D721Med (cell line): ENCODE measurements at regions not wholly inside any gene's neighbourhood (a gene's known extent, or its start where the extent isn't known, plus 50 kb on each side); places are given as distances from the start of the nearest gene placed in this dataset.

ENCODE experiments used
- DNase-seq: peaks from one replicate; pipeline ENCODE4 v3.0.0; 2011; ENCODE audit warnings: low spot score; ENCODE audit not compliant: insufficient read length
- FAIRE-seq: peaks from 2 replicates; lab custom pipeline; 2011; peaks lifted over from hg19 to GRCh38; lab: Jason Lieb, UNC
- TF ChIP-seq, protein P1 (sequence below): IDR thresholded peaks from 2 replicates; pipeline ENCODE4 v1.5.1; 2012; ENCODE audit warnings: mild to moderate bottlenecking, control low read depth; ENCODE audit not compliant: insufficient read depth; ENCODE audit errors: missing control alignments

DNA sequence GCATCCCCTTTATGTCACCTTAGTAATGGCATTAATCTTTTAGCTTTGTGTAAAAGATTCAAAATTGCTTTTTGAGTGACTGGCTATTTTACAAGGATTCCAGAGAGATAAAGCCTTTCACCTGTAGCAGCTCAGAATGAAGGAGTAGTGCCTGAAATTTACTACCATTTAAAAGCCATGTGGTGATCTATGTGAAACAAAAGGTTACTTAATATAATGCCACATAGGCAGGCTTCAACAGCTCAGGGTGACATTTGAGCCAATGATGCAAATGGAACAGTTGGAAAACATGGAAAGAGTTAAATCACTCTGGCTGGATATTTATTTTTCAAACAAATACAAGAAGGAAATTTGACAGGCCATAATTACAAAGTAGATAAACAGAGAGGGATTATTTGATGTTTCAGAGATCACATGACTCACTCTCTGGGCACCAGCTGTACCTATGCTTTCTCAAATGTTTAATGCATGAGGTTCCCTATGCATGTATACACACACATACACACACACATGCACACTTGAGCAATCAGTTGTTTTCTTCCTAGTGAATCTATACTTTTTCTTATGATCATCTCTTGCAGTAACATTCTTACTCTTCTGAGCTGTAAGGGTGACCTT is 171.5 kb downstream of the ZMAT3 start:
- FAIRE-seq (no peak), DNase-seq (no peak)

DNA sequence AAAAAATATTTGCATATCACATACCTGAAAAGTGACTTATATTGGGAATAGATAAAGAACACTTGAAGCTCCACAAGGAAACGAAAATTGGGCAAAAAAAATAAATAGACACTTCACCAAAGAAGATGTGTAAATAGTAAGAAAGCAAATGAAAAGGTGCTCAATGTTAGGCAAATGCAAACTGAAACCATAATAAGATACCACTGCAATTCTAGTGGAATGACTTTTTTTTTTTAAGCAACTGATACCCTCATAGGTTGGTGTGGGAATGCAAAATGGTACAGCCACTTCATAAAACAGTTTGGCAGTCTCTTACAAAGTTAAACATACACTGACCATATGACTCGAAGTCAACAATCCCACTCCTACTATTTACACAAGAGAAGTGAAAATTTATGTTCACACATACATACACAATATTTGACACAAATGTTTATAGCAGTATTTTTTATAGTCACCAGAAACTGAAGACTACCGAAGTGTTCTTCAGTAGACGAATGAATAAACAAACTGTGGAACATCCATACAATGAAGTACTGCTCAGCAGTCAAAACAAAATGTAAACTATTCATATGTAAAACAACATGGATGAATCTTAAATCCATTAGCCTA is 176.3 kb downstream of the ZMAT3 start:
- TF ChIP-seq, protein P1, sequence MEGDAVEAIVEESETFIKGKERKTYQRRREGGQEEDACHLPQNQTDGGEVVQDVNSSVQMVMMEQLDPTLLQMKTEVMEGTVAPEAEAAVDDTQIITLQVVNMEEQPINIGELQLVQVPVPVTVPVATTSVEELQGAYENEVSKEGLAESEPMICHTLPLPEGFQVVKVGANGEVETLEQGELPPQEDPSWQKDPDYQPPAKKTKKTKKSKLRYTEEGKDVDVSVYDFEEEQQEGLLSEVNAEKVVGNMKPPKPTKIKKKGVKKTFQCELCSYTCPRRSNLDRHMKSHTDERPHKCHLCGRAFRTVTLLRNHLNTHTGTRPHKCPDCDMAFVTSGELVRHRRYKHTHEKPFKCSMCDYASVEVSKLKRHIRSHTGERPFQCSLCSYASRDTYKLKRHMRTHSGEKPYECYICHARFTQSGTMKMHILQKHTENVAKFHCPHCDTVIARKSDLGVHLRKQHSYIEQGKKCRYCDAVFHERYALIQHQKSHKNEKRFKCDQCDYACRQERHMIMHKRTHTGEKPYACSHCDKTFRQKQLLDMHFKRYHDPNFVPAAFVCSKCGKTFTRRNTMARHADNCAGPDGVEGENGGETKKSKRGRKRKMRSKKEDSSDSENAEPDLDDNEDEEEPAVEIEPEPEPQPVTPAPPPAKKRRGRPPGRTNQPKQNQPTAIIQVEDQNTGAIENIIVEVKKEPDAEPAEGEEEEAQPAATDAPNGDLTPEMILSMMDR = no peak
- DNase-seq (no peak), FAIRE-seq (no peak)

More for the DNA sequence above, 171.5 kb downstream of the ZMAT3 start:
- TF ChIP-seq, protein P1 = no peak
